ENCODE measurements at regions not wholly inside any gene's neighbourhood (a gene's known extent, or its start where the extent isn't known, plus 50 kb on each side); places are given as distances from the start of the nearest gene placed in this dataset.
"Not testable (repeated sequence)": the region's sequence is repeated elsewhere in the genome, so short reads cannot be mapped to it uniquely, and the experiment has no call there.

- DNase-seq = peak; percentile 14 to 76
Observed at GRCh38 chr2:174697255-174697654, 67.0 kb downstream of the CHRNA1 start.

DNA sequence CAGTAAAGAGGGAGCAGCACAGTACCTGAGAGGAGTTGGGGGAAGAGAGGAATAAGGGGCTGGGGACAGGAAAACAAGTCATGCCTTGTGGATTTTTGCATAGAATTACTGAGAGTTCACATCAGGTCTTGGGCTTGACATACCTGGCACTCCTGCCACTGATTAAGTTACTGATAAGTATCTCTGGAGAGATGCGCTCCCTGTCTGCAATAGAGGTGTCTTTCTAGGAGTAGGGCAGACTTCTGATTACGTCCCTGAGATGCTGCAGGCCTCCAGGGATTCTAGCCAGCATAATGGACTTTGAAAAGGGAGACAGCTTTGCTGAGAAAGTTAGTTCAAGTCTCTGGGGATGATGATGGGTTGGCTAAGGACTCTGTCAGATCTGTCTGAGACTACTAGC lies 69.4 kb downstream of the CHRNA1 start:
- DNase-seq = no peak

DNA sequence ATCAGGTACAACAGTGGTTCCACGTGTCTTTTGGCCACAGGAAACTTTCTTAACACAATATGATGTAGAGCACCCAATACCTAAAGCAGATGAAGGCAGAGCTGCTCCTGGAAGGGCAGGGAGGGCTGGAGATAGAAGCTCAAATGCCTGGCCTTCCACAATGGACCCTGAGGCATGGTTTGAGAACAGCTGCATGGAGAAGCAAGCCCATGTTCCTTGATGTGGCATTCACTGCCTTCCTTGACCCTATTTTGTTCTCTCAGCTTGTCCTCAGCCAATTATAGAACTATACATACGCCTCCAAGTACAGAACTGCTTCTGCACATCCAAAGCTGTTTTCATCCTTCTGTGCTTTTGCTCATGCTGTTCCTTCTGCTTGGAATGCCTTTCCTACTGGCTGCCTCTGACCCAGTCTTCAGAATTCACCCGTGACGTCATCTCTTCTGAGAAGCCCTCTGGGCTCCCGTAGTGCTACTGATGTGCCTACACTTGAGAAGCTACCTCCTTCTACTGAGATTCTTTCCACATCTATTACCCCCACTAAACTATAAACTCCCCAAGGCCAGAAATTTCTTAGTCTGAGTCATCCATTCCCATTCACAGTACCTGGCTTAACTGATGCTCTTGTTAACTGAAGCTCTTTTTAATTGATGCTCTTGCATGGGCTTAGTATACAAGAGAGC lies 69.9 kb downstream of the CHRNA1 start:
- no peak for DNase-seq

DNA sequence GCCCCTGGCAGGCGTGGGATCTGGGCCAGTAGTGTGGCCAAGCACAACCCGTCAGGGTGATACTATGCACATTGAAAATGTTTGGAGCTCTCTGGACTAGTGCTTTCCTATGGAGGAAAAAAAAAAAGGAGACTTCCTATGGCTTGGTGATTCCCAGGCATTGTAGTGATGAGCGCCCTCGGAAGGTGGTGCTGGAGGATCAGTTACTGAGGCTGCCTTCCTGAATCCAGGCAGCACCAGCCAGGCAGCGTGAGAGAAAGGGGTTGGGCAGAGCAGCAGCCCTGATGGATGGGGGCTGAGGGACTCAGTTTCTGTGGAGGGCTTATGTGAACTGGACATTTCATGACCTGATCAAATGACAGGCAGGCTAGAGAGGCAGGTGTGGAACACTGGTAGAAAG lies 70.9 kb downstream of the CHRNA1 start:
- no peak for DNase-seq

GRCh38 chr2:174692256-174692919 lies 71.9 kb downstream of the CHRNA1 start:
- no peak for DNase-seq

GRCh38 chr2:174691201-174691779 lies 73.0 kb downstream of the CHRNA1 start:
- DNase-seq = peak; percentile 88 to 90

DNA sequence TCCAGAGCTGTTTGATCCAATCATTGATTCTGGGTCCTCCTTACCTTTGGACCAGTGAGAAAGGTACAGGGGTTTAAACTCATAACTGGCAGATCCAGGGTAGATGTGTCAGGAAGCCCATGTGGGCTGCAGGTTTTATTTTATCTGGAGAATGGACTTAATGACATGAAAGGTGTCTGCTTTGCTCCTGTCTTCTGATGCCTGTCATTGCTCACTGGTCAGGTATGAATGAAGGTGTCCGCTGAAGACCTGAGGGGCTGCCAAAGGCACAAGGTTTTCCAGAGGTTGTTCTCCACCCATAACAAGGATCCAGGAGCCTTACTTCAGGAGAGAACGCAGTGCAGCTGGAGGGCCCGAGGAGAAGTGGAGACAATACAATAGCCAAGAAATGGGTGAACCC lies 74.2 kb downstream of the CHRNA1 start:
- no peak for DNase-seq

DNA sequence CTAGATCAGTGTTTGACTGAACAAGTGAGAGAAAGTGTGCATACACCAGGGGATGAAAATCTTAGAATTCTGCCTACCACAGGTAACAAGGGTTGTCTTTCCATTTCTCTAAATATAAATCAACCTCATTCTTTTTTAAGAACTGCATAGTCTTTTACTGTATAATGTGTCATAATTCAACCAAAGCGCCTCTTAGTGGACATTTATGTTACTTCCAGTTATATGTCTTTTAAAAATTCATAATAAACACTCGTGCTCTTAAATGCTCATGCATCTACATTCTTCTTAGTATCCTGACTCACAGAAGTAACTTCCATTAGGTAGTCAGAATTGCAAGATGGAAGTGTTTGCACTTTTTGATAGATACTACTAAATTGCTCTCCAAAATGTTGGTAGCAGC lies 76.2 kb downstream of the CHRNA1 start:
- DNase-seq = peak in 1 of 2 experiments; percentile 58

GRCh38 chr2:174686430-174686829 lies 77.8 kb downstream of the CHRNA1 start:
- no peak for DNase-seq

- DNase-seq = peak in 1 of 2 experiments; percentile 30
Observed at GRCh38 chr2:174683392-174683759, 80.9 kb downstream of the CHRNA1 start.

- DNase-seq = peak in 1 of 2 experiments; percentile 70
Observed at GRCh38 chr2:174682578-174683391, 81.5 kb downstream of the CHRNA1 start.

DNA sequence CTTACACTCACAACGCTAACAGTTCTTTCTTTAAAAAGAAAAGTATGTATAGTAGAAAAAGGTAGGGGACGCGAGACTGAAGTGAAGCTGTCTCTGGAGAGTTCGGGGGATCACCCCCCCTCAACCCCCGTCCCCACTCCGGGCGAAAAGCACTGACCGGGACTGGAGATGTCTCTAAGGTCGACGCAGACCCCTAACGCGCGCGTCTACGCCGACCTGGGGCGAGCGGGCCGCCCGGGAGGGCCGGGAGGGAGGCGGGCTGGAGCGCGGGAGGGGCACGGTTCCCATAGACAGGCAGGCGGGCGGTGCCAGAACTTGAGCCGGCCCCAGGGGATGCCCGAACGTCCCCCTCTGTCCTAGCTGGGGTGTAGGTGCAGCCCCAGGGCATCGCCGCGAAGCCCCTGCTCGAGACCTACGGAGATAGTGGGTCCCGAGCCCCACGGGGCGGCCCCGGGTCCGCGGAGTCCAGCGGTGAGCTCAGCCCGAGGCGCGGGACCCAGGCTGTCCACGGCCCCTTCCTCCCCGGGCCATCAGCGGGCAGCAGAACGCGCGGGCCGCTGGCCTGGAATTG lies 82.2 kb downstream of the CHRNA1 start:
- peak in 1 of 2 experiments; percentile 64 for DNase-seq

DNA sequence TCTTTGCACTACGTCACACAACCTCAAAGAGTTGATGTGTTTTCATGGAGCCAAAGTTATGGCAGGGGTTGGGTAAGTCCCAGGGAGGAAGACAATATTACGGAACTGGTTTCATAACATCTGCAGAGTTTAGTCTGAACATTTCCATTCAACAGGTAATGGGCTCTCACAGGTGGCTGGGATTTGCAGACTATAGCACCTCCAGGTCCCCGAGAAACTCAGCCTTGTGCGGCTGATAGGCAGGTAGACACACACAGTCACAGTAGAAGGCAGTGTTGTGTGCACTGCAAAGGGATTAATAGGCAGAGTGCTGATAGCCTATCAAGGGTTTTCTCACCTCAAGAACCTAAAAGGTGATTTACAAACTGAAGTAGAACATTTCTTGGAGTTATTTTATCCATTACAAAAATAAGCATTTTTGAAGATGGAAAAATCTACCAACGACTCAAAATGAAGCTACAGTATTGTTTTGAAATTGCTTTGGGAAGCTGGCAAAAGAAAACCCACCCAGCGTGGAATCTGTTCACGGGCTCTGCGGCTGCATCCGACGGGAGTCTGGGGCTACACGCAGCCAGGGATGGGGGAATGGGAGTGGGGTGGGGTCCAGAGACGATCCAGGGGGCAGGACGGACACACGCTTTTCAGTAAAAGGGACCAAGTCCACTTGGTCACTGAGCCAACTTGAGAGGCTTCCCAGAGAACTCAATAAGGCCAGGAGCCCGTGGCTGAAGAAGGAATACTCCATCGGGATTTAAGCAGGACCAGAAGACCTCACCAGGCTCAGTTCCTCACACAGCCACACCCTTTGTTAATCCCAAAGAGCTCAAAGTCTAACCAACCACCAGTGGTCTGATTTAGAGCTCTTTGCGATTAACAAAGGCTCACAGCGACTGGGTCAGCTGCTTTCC lies 82.9 kb downstream of the CHRNA1 start:
- peak in 1 of 2 experiments; percentile 63 for DNase-seq

GRCh38 chr2:174680221-174680620 lies 82.6 kb upstream of the WIPF1 start:
- DNase-seq = no peak

DNA sequence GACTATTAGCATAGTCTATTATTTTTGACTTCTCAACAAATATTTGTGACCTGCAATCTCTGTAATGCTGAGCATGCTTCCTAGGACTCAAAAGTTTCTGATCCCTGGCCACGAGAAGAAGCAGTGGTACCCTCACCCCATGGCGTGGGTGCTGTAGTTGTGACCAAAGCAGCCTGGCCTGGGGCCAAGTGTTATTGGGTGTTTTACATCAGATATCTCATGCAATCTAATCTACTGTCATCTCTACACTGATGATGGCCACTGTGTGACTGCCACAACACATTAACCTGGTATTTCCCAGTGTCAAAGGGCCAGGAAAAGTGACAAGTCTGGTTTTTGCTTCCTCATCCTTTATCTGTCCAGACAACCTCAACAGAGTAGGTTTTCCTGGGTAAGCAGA lies 80.8 kb upstream of the WIPF1 start:
- DNase-seq = no peak

DNA sequence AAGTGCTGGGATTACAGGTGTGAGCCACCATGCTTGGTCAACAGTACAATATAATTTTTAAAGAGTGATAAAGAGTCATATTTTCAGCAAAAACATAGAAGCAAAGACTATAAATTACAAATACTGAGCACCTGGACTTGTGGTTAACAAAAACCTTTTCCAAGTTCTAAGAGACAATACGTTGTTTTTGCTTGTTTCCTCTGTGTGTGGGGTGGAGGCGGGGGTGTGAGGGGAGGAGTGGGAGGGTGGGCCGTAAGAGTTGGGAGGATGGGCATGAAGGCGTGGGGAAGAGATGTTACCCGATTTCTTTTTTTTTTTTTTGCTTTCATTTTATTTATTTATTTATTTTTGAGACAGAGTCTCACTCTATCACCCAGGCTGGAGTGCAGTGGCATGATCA lies 78.0 kb upstream of the WIPF1 start:
- no peak for DNase-seq

GRCh38 chr2:174673876-174674275 lies 76.3 kb upstream of the WIPF1 start:
- DNase-seq = no peak

DNA sequence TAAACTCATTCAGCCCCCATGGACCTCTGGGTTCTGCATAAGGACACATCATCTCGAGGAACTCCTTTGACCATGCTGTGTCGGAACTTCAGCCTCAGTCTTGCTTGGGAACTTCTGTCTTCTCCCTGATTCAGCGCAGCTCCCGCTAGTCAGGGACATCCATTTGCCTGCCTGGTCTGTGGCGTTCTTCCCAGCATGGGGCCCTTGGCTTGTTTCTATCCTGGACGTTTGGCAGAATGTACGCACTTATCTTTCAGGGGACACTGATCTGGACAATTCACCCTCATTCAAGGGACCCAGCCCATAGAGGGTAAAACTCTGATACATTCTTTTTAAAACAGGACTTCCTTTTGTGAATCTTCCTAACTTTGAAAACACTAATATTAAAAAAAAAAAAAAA lies 75.8 kb upstream of the WIPF1 start:
- no peak for DNase-seq

DNA sequence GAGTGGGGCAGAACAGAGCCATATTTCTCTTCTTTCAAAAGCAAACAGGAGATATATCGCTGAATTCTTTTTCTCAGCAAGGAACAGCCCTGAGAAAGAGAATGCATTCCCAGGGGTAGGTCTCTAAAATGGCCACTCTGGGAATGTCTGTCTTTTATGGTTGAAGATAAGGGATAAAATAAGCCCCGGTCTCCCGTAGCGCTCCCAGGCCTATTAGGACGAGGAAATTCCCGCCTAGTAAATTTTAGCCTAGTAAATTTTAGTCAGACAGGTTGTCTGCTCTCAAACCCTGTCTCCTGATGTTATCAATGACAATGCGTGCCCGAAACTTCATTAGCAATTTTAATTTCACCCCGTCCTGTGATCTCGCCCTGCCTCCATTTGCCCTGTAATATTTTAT lies 73.9 kb upstream of the WIPF1 start:
- not testable (repeated sequence) for DNase-seq

DNA sequence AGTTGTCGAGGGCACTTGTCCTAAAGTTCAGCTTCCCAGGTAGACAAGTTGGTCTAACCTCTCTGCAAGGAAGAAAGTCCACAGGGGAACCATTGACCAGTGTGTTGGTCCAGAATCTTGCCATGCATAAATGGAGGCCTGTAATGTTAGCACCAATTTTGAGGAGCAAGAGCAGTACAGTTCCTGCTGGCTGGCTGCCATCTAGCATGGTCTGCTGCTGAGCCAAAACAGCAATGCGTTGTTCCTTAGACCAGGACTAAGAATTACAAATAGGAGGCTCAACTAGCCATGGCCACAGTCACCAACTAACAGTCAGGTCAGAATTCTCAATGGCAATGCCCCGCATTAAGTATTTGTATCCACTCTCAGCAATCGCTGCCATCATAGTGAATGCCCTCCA lies 72.8 kb upstream of the WIPF1 start:
- DNase-seq = no peak

GRCh38 chr2:174669336-174669735 lies 71.7 kb upstream of the WIPF1 start:
- no peak for DNase-seq

DNA sequence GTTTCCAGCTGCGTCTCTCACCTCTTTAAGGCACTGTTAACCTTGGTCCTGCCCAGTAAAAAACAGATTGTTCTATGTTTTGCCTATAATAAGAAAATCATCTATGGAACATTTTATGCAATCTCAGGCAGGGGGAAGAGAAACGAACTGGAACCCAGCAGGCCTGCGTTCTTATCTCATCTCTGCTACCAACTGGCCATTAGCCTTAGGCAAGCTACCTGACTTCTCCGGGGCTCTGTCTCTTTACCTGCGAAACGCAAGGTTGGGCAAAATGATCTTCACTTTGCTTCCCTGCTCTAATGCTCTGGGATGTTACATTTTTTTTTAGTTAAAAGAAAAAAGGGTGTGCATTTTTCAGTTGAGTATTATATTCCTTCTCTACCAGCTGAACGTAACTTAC lies 70.5 kb upstream of the WIPF1 start:
- no peak for DNase-seq
